Testis (tissue), 2 donors: ENCODE measurements at regions not wholly inside any gene's neighbourhood (a gene's known extent, or its start where the extent isn't known, plus 50 kb on each side); places are given as distances from the start of the nearest gene placed in this dataset.

ENCODE experiments used
- DNase-seq: peaks from one replicate; pipeline ENCODE4 v3.0.0-alpha.2; 2019
- H3K27ac ChIP-seq, 2 donors: fragments of 200-600 bp; sonication (generic); one replicate each; pipeline ENCODE4 v1.5.1; 2019
- H3K27me3 ChIP-seq: fragments of 200-600 bp; sonication (generic); one replicate; pipeline ENCODE4 v1.5.1; 2019
- H3K36me3 ChIP-seq: fragments of 200-600 bp; sonication (generic); one replicate; pipeline ENCODE4 v1.5.1; 2017; ENCODE audit warnings: low read depth; ENCODE audit errors: missing control alignments
- H3K4me1 ChIP-seq: fragments of 200-600 bp; sonication (generic); one replicate; pipeline ENCODE4 v1.5.1; 2019
- H3K4me3 ChIP-seq, 2 donors: fragments of 200-600 bp; sonication (generic); one replicate each; pipeline ENCODE4 v1.5.1; 2017 to 2019
- H3K9me3 ChIP-seq: fragments of 200-600 bp; sonication (generic); one replicate; pipeline ENCODE4 v1.5.1; 2017
- POLR2A ChIP-seq: fragments of 450-650 bp; IDR thresholded peaks from one replicate; pipeline ENCODE4 v1.6.1; 2017; ENCODE audit warnings: antibody characterized with exemption, mild to moderate bottlenecking, moderate library complexity
- WGBS, 2 donors: methylation state at CpG; one replicate each; pipeline ENCODE4 v1.1.5; 2018; 5-methylcytosine and 5-hydroxymethylcytosine counted together
- intact Hi-C: fragments of 100-400 bp; cut with DNase I; formaldehyde crosslinking; loops from one replicate; pipeline ENCODE4 v1.15.1; 2023; ENCODE audit warnings: low total_unique reads
- TF ChIP-seq, protein P1 (sequence below), 3 experiments: fragments of 450-650 bp in 2 of 3; fragments of 200-600 bp in 1 of 3; sonication (generic) in 1 of 3; IDR thresholded peaks; one replicate each; pipeline ENCODE4 v1.5.1; 2016 to 2019; ENCODE audit warnings: antibody characterized with exemption in 3 of 3, mild to moderate bottlenecking in 2 of 3, moderate library complexity in 1 of 3

GRCh38 chr1:57719274-57719673, 295.4 kb upstream of the DAB1 start:
- H3K36me3 ChIP-seq: no peaks in the 10 kb centered on the region
- TF ChIP-seq, protein P1, sequence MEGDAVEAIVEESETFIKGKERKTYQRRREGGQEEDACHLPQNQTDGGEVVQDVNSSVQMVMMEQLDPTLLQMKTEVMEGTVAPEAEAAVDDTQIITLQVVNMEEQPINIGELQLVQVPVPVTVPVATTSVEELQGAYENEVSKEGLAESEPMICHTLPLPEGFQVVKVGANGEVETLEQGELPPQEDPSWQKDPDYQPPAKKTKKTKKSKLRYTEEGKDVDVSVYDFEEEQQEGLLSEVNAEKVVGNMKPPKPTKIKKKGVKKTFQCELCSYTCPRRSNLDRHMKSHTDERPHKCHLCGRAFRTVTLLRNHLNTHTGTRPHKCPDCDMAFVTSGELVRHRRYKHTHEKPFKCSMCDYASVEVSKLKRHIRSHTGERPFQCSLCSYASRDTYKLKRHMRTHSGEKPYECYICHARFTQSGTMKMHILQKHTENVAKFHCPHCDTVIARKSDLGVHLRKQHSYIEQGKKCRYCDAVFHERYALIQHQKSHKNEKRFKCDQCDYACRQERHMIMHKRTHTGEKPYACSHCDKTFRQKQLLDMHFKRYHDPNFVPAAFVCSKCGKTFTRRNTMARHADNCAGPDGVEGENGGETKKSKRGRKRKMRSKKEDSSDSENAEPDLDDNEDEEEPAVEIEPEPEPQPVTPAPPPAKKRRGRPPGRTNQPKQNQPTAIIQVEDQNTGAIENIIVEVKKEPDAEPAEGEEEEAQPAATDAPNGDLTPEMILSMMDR (IDR thresholded peaks at IDR 0.05): no peak
- no peak for TF ChIP-seq POLR2A
- no peak overlapping the region for H3K27ac ChIP-seq
- no peaks in the 10 kb centered on the region for H3K9me3 ChIP-seq
- no peaks in the 10 kb centered on the region for H3K4me1 ChIP-seq
- H3K4me3 ChIP-seq: no peak overlapping the region
- intact Hi-C loops: no loop called here
- no peaks in the 10 kb centered on the region for H3K27me3 ChIP-seq
- DNase-seq: no peak
- WGBS, 2 donors: 20 to 25% methylated on average over 5 of the region's 5 CpGs

DNA sequence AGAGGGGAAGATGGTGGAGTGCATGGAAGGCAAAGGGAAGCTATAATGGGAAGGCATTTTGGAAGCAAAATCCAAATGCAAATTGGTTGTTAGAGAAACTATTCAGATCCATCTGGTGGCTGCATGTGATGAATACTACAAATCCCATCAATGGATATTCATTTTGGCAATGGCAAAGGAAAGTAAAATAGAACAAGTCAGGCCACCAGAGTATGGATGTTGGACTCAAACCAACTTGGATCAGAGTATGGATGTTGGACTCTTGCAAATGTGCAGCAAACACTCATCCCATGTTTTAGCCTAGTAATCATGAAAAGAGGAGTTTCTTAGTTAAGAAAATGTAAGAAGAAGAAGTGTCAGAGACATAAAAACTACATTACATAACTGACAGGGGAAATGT, 289.6 kb upstream of the DAB1 start:
- no peak for DNase-seq
- Histone ChIP-seq H3K36me3 (no peaks in the 10 kb centered on the region), H3K27me3 (no peaks in the 10 kb centered on the region), H3K4me1 (no peaks in the 10 kb centered on the region), H3K27ac (no peak overlapping the region), H3K9me3 (no peaks in the 10 kb centered on the region), H3K4me3 (no peak overlapping the region)
- intact Hi-C loops: no loop called here
- no peak for TF ChIP-seq POLR2A
- TF ChIP-seq, protein P1 (IDR thresholded peaks at IDR 0.05): no peak

DNA sequence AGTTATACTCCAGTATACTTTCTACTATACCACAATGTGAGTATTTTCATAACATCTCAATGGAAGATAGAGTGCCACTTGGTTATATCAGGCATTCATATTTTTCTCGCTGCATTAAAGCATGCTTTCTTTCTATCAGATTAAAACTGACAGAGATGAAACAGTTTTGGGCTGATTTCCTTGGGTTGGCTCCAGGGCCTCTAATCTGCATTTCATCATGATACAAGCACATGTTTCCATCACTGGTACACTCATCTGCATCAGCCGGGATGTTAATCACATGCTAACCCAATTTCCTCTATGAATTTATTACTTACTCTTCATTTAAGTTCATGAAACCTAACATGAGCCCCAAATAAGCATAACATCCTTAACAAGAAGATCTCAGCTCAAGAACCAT, 289.0 kb upstream of the DAB1 start:
- WGBS, 2 donors: 92 to 100% methylated on average over 2 of the region's 2 CpGs
- intact Hi-C loops: no loop called here

DNA sequence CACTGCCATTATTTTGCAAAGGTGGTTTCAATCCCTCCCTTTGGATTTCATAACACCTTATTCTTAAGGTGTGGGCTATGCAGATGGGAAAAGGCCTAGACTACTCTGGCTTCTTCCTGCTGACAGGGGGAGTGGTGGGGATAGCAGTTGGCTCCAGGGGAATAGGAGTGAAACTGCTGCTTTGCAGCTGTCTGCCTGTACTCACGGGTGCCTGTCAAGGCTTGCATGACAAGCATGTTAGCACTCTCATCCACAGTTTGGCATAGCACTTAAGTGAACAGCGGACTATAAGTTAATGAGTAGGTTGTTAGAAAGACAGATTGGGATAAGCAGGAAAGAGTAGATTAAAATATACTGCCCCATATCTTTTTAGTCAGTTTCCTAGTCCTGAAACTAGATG, 287.5 kb upstream of the DAB1 start:
- no peak for DNase-seq
- H3K27me3 ChIP-seq: no peaks in the 10 kb centered on the region
- intact Hi-C loops: no loop called here
- WGBS, 2 donors: 90 to 93% methylated on average over 2 of the region's 2 CpGs
- H3K27ac ChIP-seq: no peak overlapping the region
- no peak overlapping the region for H3K4me3 ChIP-seq
- no peaks in the 10 kb centered on the region for H3K4me1 ChIP-seq
- TF ChIP-seq POLR2A: no peak
- TF ChIP-seq, protein P1 (IDR thresholded peaks at IDR 0.05): no peak
- no peaks in the 10 kb centered on the region for H3K36me3 ChIP-seq
- H3K9me3 ChIP-seq: no peaks in the 10 kb centered on the region

More for the DNA sequence above, 289.0 kb upstream of the DAB1 start:
- H3K4me3 ChIP-seq: no peak overlapping the region
- H3K36me3 ChIP-seq: no peaks in the 10 kb centered on the region
- no peak for DNase-seq
- no peaks in the 10 kb centered on the region for H3K9me3 ChIP-seq
- no peaks in the 10 kb centered on the region for H3K4me1 ChIP-seq
- TF ChIP-seq, protein P1 (IDR thresholded peaks at IDR 0.05): no peak
- TF ChIP-seq POLR2A: no peak
- H3K27ac ChIP-seq: no peak overlapping the region
- no peaks in the 10 kb centered on the region for H3K27me3 ChIP-seq

DNA sequence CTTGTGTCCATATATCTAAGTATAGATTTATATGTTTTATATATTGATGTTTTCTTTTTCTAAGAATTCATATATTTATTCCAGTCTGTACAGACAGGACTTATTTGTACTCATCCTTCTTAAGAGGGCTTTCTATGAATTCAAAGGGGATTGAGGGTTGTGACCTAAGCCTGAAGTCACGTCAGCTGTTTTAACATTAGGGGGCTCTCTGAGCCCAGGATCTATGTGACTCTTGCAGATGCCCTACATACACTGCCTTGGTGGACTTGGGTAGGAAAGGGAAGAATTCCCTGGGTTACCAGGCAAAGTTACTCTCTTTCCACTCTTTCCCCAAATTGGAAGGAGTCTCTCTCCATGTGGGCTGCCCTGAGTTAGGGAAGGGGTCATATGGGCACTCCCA, 283.8 kb upstream of the DAB1 start:
- H3K4me3 ChIP-seq: no peak overlapping the region
- 83 to 97% methylated on average over 1 of the region's 1 CpG for WGBS, 2 donors
- H3K36me3 ChIP-seq: no peaks in the 10 kb centered on the region
- H3K9me3 ChIP-seq: no peaks in the 10 kb centered on the region
- no peaks in the 10 kb centered on the region for H3K27me3 ChIP-seq
- intact Hi-C loops: loop anchor here (5.0 kb wide), 1 partner anchor 220 kb away; no protein-coding TSS in a partner anchor
- H3K4me1 ChIP-seq: no peaks in the 10 kb centered on the region
- TF ChIP-seq, protein P1 (IDR thresholded peaks at IDR 0.05): no peak
- no peak for TF ChIP-seq POLR2A
- DNase-seq: no peak
- no peak overlapping the region for H3K27ac ChIP-seq
